ENCODE measurements at regions not wholly inside any gene's neighbourhood (a gene's known extent, or its start where the extent isn't known, plus 50 kb on each side); places are given as distances from the start of the nearest gene placed in this dataset.

DNA sequence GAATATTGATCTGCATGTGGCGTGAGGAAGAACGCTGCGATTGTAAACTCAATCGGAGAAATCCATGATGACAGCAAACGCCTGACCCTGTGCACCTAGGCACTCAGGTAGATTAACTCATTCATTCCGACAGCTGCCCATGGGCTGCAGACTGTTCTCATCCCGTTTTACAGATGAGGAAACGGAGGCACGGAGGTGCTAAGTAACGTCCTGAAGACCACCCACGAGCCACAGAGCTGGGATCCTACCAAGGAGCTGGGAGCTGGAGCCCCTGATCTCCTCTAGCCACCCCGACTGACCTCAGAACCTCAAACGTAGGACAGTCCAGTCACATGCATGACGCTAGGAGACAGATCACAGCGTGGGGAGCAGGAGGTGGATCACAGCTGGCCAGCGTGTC is 1092.7 kb downstream of the BRD1 start:
- no peaks in the 10 kb centered on the region for H3K9me2 ChIP-seq (ENCODE audit: insufficient read depth)
- TF ChIP-seq, protein P1, sequence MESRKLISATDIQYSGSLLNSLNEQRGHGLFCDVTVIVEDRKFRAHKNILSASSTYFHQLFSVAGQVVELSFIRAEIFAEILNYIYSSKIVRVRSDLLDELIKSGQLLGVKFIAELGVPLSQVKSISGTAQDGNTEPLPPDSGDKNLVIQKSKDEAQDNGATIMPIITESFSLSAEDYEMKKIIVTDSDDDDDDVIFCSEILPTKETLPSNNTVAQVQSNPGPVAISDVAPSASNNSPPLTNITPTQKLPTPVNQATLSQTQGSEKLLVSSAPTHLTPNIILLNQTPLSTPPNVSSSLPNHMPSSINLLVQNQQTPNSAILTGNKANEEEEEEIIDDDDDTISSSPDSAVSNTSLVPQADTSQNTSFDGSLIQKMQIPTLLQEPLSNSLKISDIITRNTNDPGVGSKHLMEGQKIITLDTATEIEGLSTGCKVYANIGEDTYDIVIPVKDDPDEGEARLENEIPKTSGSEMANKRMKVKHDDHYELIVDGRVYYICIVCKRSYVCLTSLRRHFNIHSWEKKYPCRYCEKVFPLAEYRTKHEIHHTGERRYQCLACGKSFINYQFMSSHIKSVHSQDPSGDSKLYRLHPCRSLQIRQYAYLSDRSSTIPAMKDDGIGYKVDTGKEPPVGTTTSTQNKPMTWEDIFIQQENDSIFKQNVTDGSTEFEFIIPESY (IDR thresholded peaks at IDR 0.05; ENCODE audit: extremely low read depth, insufficient replicate concordance, low read length): no peak
- TF ChIP-seq ELF1 (IDR thresholded peaks at IDR 0.05; ENCODE audit: borderline replicate concordance, low read depth): no peak
- no peak for TF ChIP-seq TCF7L2 (IDR thresholded peaks at IDR 0.05; ENCODE audit: borderline replicate concordance, extremely low read depth, insufficient read depth, insufficient read length)
- no peak for TF ChIP-seq JUND (IDR thresholded peaks at IDR 0.05)
- TF ChIP-seq EGR1 (IDR thresholded peaks at IDR 0.05; ENCODE audit: low read depth): no peak
- no peak for TF ChIP-seq EZH2 (IDR thresholded peaks at IDR 0.05)
- TF ChIP-seq EZH2phosphoT487 (IDR thresholded peaks at IDR 0.05; ENCODE audit: borderline replicate concordance): no peak
- TF ChIP-seq, protein P2, sequence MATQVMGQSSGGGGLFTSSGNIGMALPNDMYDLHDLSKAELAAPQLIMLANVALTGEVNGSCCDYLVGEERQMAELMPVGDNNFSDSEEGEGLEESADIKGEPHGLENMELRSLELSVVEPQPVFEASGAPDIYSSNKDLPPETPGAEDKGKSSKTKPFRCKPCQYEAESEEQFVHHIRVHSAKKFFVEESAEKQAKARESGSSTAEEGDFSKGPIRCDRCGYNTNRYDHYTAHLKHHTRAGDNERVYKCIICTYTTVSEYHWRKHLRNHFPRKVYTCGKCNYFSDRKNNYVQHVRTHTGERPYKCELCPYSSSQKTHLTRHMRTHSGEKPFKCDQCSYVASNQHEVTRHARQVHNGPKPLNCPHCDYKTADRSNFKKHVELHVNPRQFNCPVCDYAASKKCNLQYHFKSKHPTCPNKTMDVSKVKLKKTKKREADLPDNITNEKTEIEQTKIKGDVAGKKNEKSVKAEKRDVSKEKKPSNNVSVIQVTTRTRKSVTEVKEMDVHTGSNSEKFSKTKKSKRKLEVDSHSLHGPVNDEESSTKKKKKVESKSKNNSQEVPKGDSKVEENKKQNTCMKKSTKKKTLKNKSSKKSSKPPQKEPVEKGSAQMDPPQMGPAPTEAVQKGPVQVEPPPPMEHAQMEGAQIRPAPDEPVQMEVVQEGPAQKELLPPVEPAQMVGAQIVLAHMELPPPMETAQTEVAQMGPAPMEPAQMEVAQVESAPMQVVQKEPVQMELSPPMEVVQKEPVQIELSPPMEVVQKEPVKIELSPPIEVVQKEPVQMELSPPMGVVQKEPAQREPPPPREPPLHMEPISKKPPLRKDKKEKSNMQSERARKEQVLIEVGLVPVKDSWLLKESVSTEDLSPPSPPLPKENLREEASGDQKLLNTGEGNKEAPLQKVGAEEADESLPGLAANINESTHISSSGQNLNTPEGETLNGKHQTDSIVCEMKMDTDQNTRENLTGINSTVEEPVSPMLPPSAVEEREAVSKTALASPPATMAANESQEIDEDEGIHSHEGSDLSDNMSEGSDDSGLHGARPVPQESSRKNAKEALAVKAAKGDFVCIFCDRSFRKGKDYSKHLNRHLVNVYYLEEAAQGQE (IDR thresholded peaks at IDR 0.05; ENCODE audit: low read depth): no peak
- TF ChIP-seq SIN3A (IDR thresholded peaks at IDR 0.05; ENCODE audit: low read depth): no peak
- TF ChIP-seq CEBPB (IDR thresholded peaks at IDR 0.05; ENCODE audit: low read depth): no peak
- TF ChIP-seq, protein P3, sequence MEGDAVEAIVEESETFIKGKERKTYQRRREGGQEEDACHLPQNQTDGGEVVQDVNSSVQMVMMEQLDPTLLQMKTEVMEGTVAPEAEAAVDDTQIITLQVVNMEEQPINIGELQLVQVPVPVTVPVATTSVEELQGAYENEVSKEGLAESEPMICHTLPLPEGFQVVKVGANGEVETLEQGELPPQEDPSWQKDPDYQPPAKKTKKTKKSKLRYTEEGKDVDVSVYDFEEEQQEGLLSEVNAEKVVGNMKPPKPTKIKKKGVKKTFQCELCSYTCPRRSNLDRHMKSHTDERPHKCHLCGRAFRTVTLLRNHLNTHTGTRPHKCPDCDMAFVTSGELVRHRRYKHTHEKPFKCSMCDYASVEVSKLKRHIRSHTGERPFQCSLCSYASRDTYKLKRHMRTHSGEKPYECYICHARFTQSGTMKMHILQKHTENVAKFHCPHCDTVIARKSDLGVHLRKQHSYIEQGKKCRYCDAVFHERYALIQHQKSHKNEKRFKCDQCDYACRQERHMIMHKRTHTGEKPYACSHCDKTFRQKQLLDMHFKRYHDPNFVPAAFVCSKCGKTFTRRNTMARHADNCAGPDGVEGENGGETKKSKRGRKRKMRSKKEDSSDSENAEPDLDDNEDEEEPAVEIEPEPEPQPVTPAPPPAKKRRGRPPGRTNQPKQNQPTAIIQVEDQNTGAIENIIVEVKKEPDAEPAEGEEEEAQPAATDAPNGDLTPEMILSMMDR (IDR thresholded peaks at IDR 0.05 in 2 of 3, conservative IDR thresholded peaks at IDR 0.05 in 1 of 3; ENCODE audit: borderline replicate concordance in 1 of 3, insufficient read depth in 1 of 3, low read depth in 2 of 3, low read length in 2 of 3): no peak
- TF ChIP-seq SRF (IDR thresholded peaks at IDR 0.05; ENCODE audit: low read depth): no peak
- TF ChIP-seq ZFX (IDR thresholded peaks at IDR 0.05): no peak
- TF ChIP-seq FOSL1 (IDR thresholded peaks at IDR 0.05; ENCODE audit: low read depth): no peak
- TF ChIP-seq CBX3 (IDR thresholded peaks at IDR 0.05; ENCODE audit: low read depth): no peak
- CTCF ChIA-PET: no interaction called here
- no peak overlapping the region for H3K4me2 ChIP-seq (ENCODE audit: low read length)
- H3K27ac ChIP-seq (ENCODE audit: low read depth, low read length): no peak overlapping the region
- DNase-seq (ENCODE audit: low read depth, low spot score) (no peak), ATAC-seq (no peak)
- RAD21 ChIA-PET (ENCODE audit: low non-redundant PET in 1 of 2, low total read pairs in 2 of 2, uncharacterized antibody in 2 of 2, unreplicated experiment in 2 of 2): no interaction called here
- H2AFZ ChIP-seq (ENCODE audit: low read depth, low read length, poor library complexity, severe bottlenecking): no peak overlapping the region
- no peaks in the 10 kb centered on the region for H3K36me3 ChIP-seq (ENCODE audit: control insufficient read depth in 1 of 2, insufficient read depth in 2 of 2, low read length in 2 of 2)
- intact Hi-C loops (cut with micrococcal nuclease): no loop called here
- H3K9me3 ChIP-seq (ENCODE audit: control insufficient read depth in 1 of 2, insufficient read depth in 1 of 2, low read depth in 1 of 2, low read length in 2 of 2): no peaks in the 10 kb centered on the region; a peak in 1 of 4 replicates
- no peaks in the 10 kb centered on the region for H3K27me3 ChIP-seq (ENCODE audit: insufficient read depth, low read length)
- no peaks in the 10 kb centered on the region for H4K20me1 ChIP-seq (ENCODE audit: insufficient read depth)
- no peak overlapping the region for H3K9ac ChIP-seq (ENCODE audit: low read length)
- BruUV-seq (replicated peaks): no TSS peak
- H3K4me1 ChIP-seq (ENCODE audit: control insufficient read depth in 1 of 2, insufficient read depth in 2 of 2, low read length in 2 of 2): no peaks in the 10 kb centered on the region
- no peaks in the 10 kb centered on the region for H3K79me2 ChIP-seq (ENCODE audit: insufficient read depth, low read length)
- no peak overlapping the region for H3K4me3 ChIP-seq (replicated peaks in 1 of 2; ENCODE audit: low read depth in 1 of 2, low read length in 2 of 2)
- POLR2A ChIA-PET: no interaction called here
